OCI-LY3 (cell line): ENCODE measurements at regions not wholly inside any gene's neighbourhood (a gene's known extent, or its start where the extent isn't known, plus 50 kb on each side); places are given as distances from the start of the nearest gene placed in this dataset.

Experiments
- H2AFZ ChIP-seq: fragments of 200-600, 300-600 bp; shearing (Covaris generic); 2 replicates; pipeline ENCODE4 v1.6.0; 2014; ENCODE audit warnings: antibody characterized with exemption, low read depth, low read length
- H3K27ac ChIP-seq: fragments of 200-600, 300-600 bp; sonication (generic); 2 replicates; pipeline ENCODE4 v1.5.1; 2014; ENCODE audit warnings: mild to moderate bottlenecking, low read length, moderate library complexity, mixed read lengths
- H3K27me3 ChIP-seq: fragments of 200-600, 300-600 bp; sonication (generic); 2 replicates; pipeline ENCODE4 v1.6.1; 2014; ENCODE audit warnings: low read depth, low read length, mixed read lengths
- H3K36me3 ChIP-seq: fragments of 200-600, 300-600 bp; sonication (generic); replicated peaks from 2 replicates; pipeline ENCODE3; 2014; ENCODE audit warnings: low read depth, low read length, mixed read lengths
- H3K4me1 ChIP-seq: fragments of 300-600, 200-600 bp; sonication (generic); 2 replicates; pipeline ENCODE4 v1.6.1; 2014; ENCODE audit warnings: low read length, mixed read lengths
- H3K4me2 ChIP-seq: fragments of 200-600, 300-600 bp; sonication (generic); 2 replicates; pipeline ENCODE4 v1.6.1; 2014; ENCODE audit warnings: low read length, mixed read lengths
- H3K4me3 ChIP-seq: fragments of 300-600, 200-600 bp; sonication (generic); 2 replicates; pipeline ENCODE4 v1.5.1; 2014; ENCODE audit warnings: antibody characterized with exemption, mild to moderate bottlenecking, low read length, moderate library complexity
- H3K79me2 ChIP-seq: fragments of 300-600, 200-600 bp; shearing (Covaris generic); 2 replicates; pipeline ENCODE4 v1.6.1; 2014; ENCODE audit warnings: mild to moderate bottlenecking, low read length, mixed read lengths
- H3K9ac ChIP-seq: fragments of 300-600, 200-600 bp; shearing (Covaris generic); 2 replicates; pipeline ENCODE4 v1.6.0; 2014; ENCODE audit warnings: mild to moderate bottlenecking, low read length, moderate library complexity
- H3K9me3 ChIP-seq: fragments of 200-600, 300-600 bp; shearing (Covaris generic); 2 replicates; pipeline ENCODE4 v1.6.1; 2014; ENCODE audit warnings: low read length, mixed read lengths; ENCODE audit not compliant: insufficient read depth
- H4K20me1 ChIP-seq: fragments of 200-600, 300-600 bp; sonication (generic); 2 replicates; pipeline ENCODE4 v1.6.1; 2016; ENCODE audit warnings: low read length, mixed read lengths; ENCODE audit not compliant: insufficient read depth
- EZH2phosphoT487 ChIP-seq: fragments of 200-600 bp; shearing (Covaris generic); IDR thresholded peaks from 2 replicates; pipeline ENCODE4 v1.6.1; 2018; ENCODE audit warnings: antibody characterized with exemption, mixed run types, low read depth
- TF ChIP-seq, protein P1 (sequence below): fragments of 200-600, 300-600 bp; sonication (generic); IDR thresholded peaks from 2 replicates; pipeline ENCODE4 v1.5.1; 2014; ENCODE audit warnings: antibody characterized with exemption, low read length, low read depth

DNA sequence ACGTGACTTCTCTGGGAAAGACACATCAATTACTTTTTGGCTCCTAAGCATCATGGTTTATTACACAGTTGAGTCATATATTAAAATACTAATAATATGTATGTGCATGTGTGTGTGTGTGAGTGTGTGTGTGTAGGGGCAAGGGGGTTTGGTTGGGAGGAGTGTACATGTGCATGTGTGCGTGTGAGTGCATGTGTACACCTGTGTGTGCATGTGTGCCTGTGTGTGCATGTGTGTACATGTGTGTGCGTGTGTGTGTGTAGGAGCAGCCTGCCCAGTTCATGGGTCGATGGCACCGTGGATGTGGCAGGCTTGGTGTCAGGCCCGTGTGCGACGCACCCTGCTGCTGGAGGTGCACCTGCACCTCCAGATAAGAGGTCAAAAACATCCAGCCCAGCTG is 99.0 kb upstream of the SNTG2 start:
- no peaks in the 10 kb centered on the region for H3K27me3 ChIP-seq
- no peak overlapping the region for H3K4me2 ChIP-seq
- no peaks in the 10 kb centered on the region for H3K4me1 ChIP-seq
- H3K36me3 ChIP-seq = no peaks in the 10 kb centered on the region
- H3K27ac ChIP-seq = no peak overlapping the region
- no peaks in the 10 kb centered on the region for H3K9me3 ChIP-seq
- H2AFZ ChIP-seq = no peak overlapping the region
- H3K9ac ChIP-seq = no peak overlapping the region
- TF ChIP-seq EZH2phosphoT487 = no peak
- TF ChIP-seq, protein P1, sequence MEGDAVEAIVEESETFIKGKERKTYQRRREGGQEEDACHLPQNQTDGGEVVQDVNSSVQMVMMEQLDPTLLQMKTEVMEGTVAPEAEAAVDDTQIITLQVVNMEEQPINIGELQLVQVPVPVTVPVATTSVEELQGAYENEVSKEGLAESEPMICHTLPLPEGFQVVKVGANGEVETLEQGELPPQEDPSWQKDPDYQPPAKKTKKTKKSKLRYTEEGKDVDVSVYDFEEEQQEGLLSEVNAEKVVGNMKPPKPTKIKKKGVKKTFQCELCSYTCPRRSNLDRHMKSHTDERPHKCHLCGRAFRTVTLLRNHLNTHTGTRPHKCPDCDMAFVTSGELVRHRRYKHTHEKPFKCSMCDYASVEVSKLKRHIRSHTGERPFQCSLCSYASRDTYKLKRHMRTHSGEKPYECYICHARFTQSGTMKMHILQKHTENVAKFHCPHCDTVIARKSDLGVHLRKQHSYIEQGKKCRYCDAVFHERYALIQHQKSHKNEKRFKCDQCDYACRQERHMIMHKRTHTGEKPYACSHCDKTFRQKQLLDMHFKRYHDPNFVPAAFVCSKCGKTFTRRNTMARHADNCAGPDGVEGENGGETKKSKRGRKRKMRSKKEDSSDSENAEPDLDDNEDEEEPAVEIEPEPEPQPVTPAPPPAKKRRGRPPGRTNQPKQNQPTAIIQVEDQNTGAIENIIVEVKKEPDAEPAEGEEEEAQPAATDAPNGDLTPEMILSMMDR = no peak
- no peaks in the 10 kb centered on the region for H3K79me2 ChIP-seq
- H3K4me3 ChIP-seq = no peak overlapping the region
- H4K20me1 ChIP-seq = no peaks in the 10 kb centered on the region

DNA sequence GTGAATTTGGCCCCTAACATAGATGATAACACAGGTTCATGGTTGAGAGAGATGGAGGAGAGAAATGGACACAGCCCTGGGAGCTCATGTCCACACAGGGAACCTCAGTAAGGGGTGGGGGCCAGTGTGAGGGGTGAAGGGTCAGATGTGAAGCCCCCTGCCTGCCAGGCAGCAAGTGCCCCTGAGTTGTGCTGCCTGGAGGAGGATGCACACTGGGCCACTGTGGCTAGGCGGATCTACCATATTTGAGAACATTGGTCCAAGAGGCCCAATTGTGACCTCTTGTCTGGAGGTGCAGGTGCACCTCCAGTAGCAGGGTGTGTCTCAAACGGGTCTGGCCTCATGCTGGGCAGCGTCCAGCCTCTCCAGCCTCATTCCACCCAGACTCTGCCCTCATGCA is 99.6 kb upstream of the SNTG2 start:
- H3K27ac ChIP-seq = no peak overlapping the region
- H3K36me3 ChIP-seq = no peaks in the 10 kb centered on the region
- H3K9ac ChIP-seq = no peak overlapping the region
- no peaks in the 10 kb centered on the region for H3K79me2 ChIP-seq
- no peaks in the 10 kb centered on the region for H3K9me3 ChIP-seq
- no peaks in the 10 kb centered on the region for H3K27me3 ChIP-seq
- no peaks in the 10 kb centered on the region for H3K4me1 ChIP-seq
- no peaks in the 10 kb centered on the region for H4K20me1 ChIP-seq
- H3K4me3 ChIP-seq = no peak overlapping the region
- TF ChIP-seq EZH2phosphoT487 = no peak
- TF ChIP-seq, protein P1 = no peak
- no peak overlapping the region for H2AFZ ChIP-seq
- H3K4me2 ChIP-seq = no peak overlapping the region

DNA sequence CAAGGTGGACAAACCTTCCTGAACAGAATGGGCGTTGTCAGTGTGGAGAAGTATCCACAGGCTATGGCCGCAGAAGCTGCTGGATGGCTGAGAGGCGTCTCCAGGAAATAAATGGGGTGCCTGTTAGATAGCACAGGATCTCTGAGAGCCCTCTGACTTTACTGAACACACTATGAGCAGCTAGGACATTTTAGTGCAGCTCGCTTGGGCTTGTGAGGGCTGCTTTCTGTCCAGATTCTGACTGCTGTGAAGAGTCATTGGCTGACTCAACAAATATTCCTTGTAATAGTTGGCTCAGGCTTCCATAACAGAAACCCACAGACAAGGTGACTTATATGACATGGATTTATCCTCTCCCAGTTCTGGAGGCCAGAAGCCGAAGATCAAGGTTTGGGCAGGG is 100.2 kb upstream of the SNTG2 start:
- no peak overlapping the region for H3K4me2 ChIP-seq
- no peak overlapping the region for H3K9ac ChIP-seq
- H3K27me3 ChIP-seq = no peaks in the 10 kb centered on the region
- H3K9me3 ChIP-seq = no peaks in the 10 kb centered on the region
- no peaks in the 10 kb centered on the region for H3K79me2 ChIP-seq
- no peaks in the 10 kb centered on the region for H4K20me1 ChIP-seq
- H3K27ac ChIP-seq = no peak overlapping the region
- H2AFZ ChIP-seq = no peak overlapping the region
- no peak for TF ChIP-seq EZH2phosphoT487
- no peaks in the 10 kb centered on the region for H3K36me3 ChIP-seq
- no peaks in the 10 kb centered on the region for H3K4me1 ChIP-seq
- H3K4me3 ChIP-seq = no peak overlapping the region

DNA sequence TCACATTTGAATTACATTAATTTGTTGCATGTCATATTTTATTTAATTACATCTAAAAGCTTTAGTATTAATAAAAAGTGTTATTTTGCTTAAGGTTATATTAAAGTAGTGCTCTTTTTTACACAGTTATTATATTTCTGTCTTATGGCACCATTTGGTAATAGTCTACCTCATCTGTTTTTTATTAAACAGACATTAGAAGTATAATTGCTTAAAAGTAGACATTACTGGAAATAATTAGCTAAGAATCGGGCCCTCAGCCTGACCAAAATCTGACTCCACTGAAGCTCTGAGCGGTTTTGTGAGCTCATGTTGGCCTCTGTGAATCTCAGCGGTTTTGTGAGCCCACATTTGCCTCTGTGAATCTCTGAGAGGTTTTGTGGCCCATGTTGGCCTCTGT is 102.5 kb upstream of the SNTG2 start:
- H3K27ac ChIP-seq = no peak overlapping the region
- no peak overlapping the region for H3K9ac ChIP-seq
- no peak for TF ChIP-seq EZH2phosphoT487
- TF ChIP-seq, protein P1 = no peak
- no peak overlapping the region for H3K4me3 ChIP-seq
- no peaks in the 10 kb centered on the region for H3K79me2 ChIP-seq
- H3K9me3 ChIP-seq = no peaks in the 10 kb centered on the region
- no peaks in the 10 kb centered on the region for H3K4me1 ChIP-seq
- no peaks in the 10 kb centered on the region for H4K20me1 ChIP-seq
- no peak overlapping the region for H2AFZ ChIP-seq
- no peak overlapping the region for H3K4me2 ChIP-seq
- H3K27me3 ChIP-seq = no peaks in the 10 kb centered on the region
- H3K36me3 ChIP-seq = no peaks in the 10 kb centered on the region

DNA sequence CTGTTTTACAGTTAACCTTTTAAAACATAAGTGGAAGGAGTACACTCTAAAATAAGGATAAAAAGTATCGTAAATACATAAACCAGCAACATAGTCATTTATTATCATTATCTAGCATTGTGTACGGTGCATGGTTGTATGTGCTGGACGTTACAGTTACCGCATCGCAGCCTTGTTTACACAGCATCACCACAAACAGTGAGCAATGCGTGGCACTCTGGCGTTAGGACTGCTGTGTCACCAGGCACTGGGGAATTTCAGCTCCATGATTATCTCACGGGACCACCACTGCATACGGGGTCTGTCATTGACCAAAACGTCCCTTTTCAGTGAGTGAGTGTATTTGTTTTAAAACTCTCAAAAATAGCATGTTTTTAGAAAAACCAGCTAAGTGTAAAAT is 103.0 kb upstream of the SNTG2 start:
- no peak overlapping the region for H3K4me3 ChIP-seq
- H3K4me1 ChIP-seq = no peaks in the 10 kb centered on the region
- H3K79me2 ChIP-seq = no peaks in the 10 kb centered on the region
- H3K36me3 ChIP-seq = no peaks in the 10 kb centered on the region
- no peaks in the 10 kb centered on the region for H3K27me3 ChIP-seq
- no peak overlapping the region for H3K27ac ChIP-seq
- no peak overlapping the region for H3K4me2 ChIP-seq
- no peak overlapping the region for H2AFZ ChIP-seq
- no peak for TF ChIP-seq EZH2phosphoT487
- TF ChIP-seq, protein P1 = no peak
- H4K20me1 ChIP-seq = no peaks in the 10 kb centered on the region
- no peaks in the 10 kb centered on the region for H3K9me3 ChIP-seq
- H3K9ac ChIP-seq = no peak overlapping the region
